ENCODE measurements at regions not wholly inside any gene's neighbourhood (a gene's known extent, or its start where the extent isn't known, plus 50 kb on each side); places are given as distances from the start of the nearest gene placed in this dataset.

DNA sequence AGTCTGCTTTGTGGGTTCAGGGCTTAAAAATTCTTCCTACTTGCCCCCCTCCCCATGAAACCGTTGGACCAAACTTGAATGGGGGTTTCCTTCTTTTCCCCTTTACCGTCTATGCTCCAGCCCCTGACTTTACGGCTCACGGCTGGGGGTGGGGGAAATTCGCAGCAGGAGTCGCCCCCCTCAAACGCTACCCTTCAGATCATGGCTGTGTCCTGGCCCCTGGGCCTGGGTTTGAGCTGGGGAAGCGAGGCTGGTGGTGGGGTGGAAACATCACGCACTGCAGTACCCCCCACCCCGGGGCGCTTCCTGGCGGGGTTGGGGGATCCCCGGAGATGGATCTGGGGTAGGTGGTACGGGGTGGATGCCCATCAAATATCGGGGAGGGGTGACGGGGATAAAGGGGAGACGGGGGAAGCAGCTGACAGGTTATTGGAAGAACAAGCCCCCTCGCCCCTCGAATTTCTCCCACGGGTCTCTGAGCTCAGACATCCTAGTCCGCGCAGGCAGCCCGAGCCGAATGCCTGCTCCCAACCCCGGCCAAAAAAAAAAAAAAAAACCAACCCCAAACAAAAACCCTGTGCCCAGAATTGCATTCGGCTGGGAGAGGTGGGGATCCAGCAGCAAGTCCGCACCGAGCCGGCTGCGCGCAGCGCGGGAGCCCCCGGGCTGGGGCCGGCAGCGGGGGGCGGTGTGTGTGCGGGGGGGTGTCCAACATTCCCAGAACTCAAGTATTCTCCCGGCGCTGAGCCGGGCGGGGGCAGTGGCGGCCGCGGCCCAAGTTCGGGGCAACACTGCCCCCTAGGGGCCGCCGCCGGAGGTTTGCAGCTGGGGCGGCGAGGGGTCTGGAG lies 59.0 kb upstream of the ACOT11 start (continued):
- TF ChIP-seq, protein P1, sequence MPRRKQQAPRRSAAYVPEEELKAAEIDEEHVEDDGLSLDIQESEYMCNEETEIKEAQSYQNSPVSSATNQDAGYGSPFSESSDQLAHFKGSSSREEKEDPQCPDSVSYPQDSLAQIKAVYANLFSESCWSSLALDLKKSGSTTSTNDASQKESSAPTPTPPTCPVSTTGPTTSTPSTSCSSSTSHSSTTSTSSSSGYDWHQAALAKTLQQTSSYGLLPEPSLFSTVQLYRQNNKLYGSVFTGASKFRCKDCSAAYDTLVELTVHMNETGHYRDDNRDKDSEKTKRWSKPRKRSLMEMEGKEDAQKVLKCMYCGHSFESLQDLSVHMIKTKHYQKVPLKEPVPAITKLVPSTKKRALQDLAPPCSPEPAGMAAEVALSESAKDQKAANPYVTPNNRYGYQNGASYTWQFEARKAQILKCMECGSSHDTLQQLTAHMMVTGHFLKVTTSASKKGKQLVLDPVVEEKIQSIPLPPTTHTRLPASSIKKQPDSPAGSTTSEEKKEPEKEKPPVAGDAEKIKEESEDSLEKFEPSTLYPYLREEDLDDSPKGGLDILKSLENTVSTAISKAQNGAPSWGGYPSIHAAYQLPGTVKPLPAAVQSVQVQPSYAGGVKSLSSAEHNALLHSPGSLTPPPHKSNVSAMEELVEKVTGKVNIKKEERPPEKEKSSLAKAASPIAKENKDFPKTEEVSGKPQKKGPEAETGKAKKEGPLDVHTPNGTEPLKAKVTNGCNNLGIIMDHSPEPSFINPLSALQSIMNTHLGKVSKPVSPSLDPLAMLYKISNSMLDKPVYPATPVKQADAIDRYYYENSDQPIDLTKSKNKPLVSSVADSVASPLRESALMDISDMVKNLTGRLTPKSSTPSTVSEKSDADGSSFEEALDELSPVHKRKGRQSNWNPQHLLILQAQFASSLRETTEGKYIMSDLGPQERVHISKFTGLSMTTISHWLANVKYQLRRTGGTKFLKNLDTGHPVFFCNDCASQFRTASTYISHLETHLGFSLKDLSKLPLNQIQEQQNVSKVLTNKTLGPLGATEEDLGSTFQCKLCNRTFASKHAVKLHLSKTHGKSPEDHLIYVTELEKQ (tag by site-specific recombination; IDR thresholded peaks at IDR 0.05; ENCODE audit: borderline replicate concordance): peak; percentile 47; the same call in 1 of the 2 replicates
- 0 out of 2 replicates have a peak, but pooled peaks have one; percentile 36 for TF ChIP-seq ZNF184 (tag by site-specific recombination; IDR thresholded peaks at IDR 0.05)
- no peak for TF ChIP-seq ZNF624 (tag by site-specific recombination; IDR thresholded peaks at IDR 0.05)
- TF ChIP-seq, protein P2, sequence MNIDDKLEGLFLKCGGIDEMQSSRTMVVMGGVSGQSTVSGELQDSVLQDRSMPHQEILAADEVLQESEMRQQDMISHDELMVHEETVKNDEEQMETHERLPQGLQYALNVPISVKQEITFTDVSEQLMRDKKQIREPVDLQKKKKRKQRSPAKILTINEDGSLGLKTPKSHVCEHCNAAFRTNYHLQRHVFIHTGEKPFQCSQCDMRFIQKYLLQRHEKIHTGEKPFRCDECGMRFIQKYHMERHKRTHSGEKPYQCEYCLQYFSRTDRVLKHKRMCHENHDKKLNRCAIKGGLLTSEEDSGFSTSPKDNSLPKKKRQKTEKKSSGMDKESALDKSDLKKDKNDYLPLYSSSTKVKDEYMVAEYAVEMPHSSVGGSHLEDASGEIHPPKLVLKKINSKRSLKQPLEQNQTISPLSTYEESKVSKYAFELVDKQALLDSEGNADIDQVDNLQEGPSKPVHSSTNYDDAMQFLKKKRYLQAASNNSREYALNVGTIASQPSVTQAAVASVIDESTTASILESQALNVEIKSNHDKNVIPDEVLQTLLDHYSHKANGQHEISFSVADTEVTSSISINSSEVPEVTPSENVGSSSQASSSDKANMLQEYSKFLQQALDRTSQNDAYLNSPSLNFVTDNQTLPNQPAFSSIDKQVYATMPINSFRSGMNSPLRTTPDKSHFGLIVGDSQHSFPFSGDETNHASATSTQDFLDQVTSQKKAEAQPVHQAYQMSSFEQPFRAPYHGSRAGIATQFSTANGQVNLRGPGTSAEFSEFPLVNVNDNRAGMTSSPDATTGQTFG (tag by site-specific recombination; IDR thresholded peaks at IDR 0.05; ENCODE audit: borderline replicate concordance): no peak
- no peak for TF ChIP-seq ZNF544 (tag by site-specific recombination; IDR thresholded peaks at IDR 0.05)
- TF ChIP-seq ZNF560 (tag by site-specific recombination; IDR thresholded peaks at IDR 0.05; ENCODE audit: borderline replicate concordance): no peak
- peak; percentile 74 for TF ChIP-seq SP7 (tag by site-specific recombination; IDR thresholded peaks at IDR 0.05)
- TF ChIP-seq ZNF175 (tag by site-specific recombination; IDR thresholded peaks at IDR 0.05): no peak
- TF ChIP-seq ZNF558 (tag by site-specific recombination; IDR thresholded peaks at IDR 0.05): no peak
- 0 out of 2 replicates have a peak, but pooled peaks have one; percentile 32 for TF ChIP-seq ZBTB7A (tag by site-specific recombination; IDR thresholded peaks at IDR 0.05; ENCODE audit: low read depth)
- no peak for TF ChIP-seq ZNF670 (tag by site-specific recombination; IDR thresholded peaks at IDR 0.05; ENCODE audit: low read depth)
- no peak for TF ChIP-seq HOXC10 (CRISPR knock-in tag; IDR thresholded peaks at IDR 0.05)
- TF ChIP-seq, protein P3, sequence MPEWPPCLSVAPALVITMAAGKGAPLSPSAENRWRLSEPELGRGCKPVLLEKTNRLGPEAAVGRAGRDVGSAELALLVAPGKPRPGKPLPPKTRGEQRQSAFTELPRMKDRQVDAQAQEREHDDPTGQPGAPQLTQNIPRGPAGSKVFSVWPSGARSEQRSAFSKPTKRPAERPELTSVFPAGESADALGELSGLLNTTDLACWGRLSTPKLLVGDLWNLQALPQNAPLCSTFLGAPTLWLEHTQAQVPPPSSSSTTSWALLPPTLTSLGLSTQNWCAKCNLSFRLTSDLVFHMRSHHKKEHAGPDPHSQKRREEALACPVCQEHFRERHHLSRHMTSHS (tag by site-specific recombination; IDR thresholded peaks at IDR 0.05): no peak
- peak; percentile 99 for TF ChIP-seq ZNF335 (tag by site-specific recombination; conservative IDR thresholded peaks at IDR 0.05)
- no peak for TF ChIP-seq ZNF549 (tag by site-specific recombination; IDR thresholded peaks at IDR 0.05)
- TF ChIP-seq, protein P4, sequence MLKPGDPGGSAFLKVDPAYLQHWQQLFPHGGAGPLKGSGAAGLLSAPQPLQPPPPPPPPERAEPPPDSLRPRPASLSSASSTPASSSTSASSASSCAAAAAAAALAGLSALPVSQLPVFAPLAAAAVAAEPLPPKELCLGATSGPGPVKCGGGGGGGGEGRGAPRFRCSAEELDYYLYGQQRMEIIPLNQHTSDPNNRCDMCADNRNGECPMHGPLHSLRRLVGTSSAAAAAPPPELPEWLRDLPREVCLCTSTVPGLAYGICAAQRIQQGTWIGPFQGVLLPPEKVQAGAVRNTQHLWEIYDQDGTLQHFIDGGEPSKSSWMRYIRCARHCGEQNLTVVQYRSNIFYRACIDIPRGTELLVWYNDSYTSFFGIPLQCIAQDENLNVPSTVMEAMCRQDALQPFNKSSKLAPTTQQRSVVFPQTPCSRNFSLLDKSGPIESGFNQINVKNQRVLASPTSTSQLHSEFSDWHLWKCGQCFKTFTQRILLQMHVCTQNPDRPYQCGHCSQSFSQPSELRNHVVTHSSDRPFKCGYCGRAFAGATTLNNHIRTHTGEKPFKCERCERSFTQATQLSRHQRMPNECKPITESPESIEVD (tag by site-specific recombination; IDR thresholded peaks at IDR 0.05): no peak
- TF ChIP-seq OSR2 (tag by site-specific recombination; IDR thresholded peaks at IDR 0.05): no peak
- no peak for TF ChIP-seq ZNF350 (tag by site-specific recombination; IDR thresholded peaks at IDR 0.05)
- no peak for TF ChIP-seq HOXD13 (CRISPR knock-in tag; IDR thresholded peaks at IDR 0.05; ENCODE audit: borderline replicate concordance)
- TF ChIP-seq ZNF121 (tag by site-specific recombination; IDR thresholded peaks at IDR 0.05): peak; percentile 76
- no peak for TF ChIP-seq ZNF433 (tag by site-specific recombination; IDR thresholded peaks at IDR 0.05; ENCODE audit: low read depth)
- TF ChIP-seq ZNF792 (tag by site-specific recombination; IDR thresholded peaks at IDR 0.05): no peak
- no peak for TF ChIP-seq ZNF529 (tag by site-specific recombination; IDR thresholded peaks at IDR 0.05; ENCODE audit: insufficient replicate concordance)
- TF ChIP-seq, protein P5, sequence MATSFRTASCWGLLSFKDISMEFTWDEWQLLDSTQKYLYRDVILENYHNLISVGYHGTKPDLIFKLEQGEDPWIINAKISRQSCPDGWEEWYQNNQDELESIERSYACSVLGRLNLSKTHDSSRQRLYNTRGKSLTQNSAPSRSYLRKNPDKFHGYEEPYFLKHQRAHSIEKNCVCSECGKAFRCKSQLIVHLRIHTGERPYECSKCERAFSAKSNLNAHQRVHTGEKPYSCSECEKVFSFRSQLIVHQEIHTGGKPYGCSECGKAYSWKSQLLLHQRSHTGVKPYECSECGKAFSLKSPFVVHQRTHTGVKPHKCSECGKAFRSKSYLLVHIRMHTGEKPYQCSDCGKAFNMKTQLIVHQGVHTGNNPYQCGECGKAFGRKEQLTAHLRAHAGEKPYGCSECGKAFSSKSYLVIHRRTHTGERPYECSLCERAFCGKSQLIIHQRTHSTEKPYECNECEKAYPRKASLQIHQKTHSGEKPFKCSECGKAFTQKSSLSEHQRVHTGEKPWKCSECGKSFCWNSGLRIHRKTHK (tag by site-specific recombination; IDR thresholded peaks at IDR 0.05): no peak
- TF ChIP-seq MZF1 (tag by site-specific recombination; IDR thresholded peaks at IDR 0.05; ENCODE audit: borderline replicate concordance): no peak
- TF ChIP-seq ZNF140 (tag by site-specific recombination; IDR thresholded peaks at IDR 0.05): no peak
- no peak for TF ChIP-seq ZNF146 (tag by site-specific recombination; IDR thresholded peaks at IDR 0.05)
- TF ChIP-seq, protein P6, sequence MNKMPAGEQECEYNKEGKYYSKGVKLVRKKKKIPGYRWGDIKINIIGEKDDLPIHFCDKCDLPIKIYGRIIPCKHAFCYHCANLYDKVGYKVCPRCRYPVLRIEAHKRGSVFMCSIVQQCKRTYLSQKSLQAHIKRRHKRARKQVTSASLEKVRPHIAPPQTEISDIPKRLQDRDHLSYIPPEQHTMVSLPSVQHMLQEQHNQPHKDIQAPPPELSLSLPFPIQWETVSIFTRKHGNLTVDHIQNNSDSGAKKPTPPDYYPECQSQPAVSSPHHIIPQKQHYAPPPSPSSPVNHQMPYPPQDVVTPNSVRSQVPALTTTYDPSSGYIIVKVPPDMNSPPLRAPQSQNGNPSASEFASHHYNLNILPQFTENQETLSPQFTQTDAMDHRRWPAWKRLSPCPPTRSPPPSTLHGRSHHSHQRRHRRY (tag by site-specific recombination; IDR thresholded peaks at IDR 0.05): no peak
- TF ChIP-seq ZNF366 (tag by site-specific recombination; conservative IDR thresholded peaks at IDR 0.05): no peak

Data from HEK293 (cell line).